ENCODE measurements at regions not wholly inside any gene's neighbourhood (a gene's known extent, or its start where the extent isn't known, plus 50 kb on each side); places are given as distances from the start of the nearest gene placed in this dataset.

GRCh38 chr18:22114526-22115321 lies 54.7 kb upstream of the GATA6 start (continued):
- TF ChIP-seq CTCF (IDR thresholded peaks at IDR 0.05 in 2 of 3, conservative IDR thresholded peaks at IDR 0.05 in 1 of 3; ENCODE audit: borderline replicate concordance in 1 of 3, insufficient read depth in 1 of 3, low read depth in 2 of 3, low read length in 2 of 3) (no peak), ZNF274 (IDR thresholded peaks at IDR 0.05; ENCODE audit: low read depth, low read length) (no peak), ZFX (IDR thresholded peaks at IDR 0.05) (no peak), EZH2phosphoT487 (IDR thresholded peaks at IDR 0.05; ENCODE audit: borderline replicate concordance) (no peak), CBX3 (IDR thresholded peaks at IDR 0.05; ENCODE audit: low read depth) (no peak), FOSL1 (IDR thresholded peaks at IDR 0.05; ENCODE audit: low read depth) (no peak), JUND (IDR thresholded peaks at IDR 0.05) (no peak)

- ATAC-seq, result no peak
- Histone ChIP-seq H3K9ac (ENCODE audit: low read length) (no peak overlapping the region), H2AFZ (ENCODE audit: low read depth, low read length, poor library complexity, severe bottlenecking) (no peak overlapping the region), H3K79me2 (ENCODE audit: insufficient read depth, low read length) (no peaks in the 10 kb centered on the region), H3K27ac (ENCODE audit: low read depth, low read length) (no peak overlapping the region), H3K9me3 (ENCODE audit: control insufficient read depth in 1 of 2, insufficient read depth in 1 of 2, low read depth in 1 of 2, low read length in 2 of 2) (no peaks in the 10 kb centered on the region), H3K9me2 (ENCODE audit: insufficient read depth) (no peaks in the 10 kb centered on the region), H3K4me1 (ENCODE audit: control insufficient read depth in 1 of 2, insufficient read depth in 2 of 2, low read length in 2 of 2) (peaks cover under 1 to 3% of the 10 kb centered on the region in 2 experiments; a peak in 3 of 4 replicates), H3K36me3 (ENCODE audit: control insufficient read depth in 1 of 2, insufficient read depth in 2 of 2, low read length in 2 of 2) (no peaks in the 10 kb centered on the region), H3K4me2 (ENCODE audit: low read length) (no peak overlapping the region), H3K4me3 (replicated peaks in 1 of 2; ENCODE audit: low read depth in 1 of 2, low read length in 2 of 2) (no peak overlapping the region), H3K27me3 (ENCODE audit: insufficient read depth, low read length) (no peaks in the 10 kb centered on the region), H4K20me1 (ENCODE audit: insufficient read depth) (no peaks in the 10 kb centered on the region)
- RAD21 ChIA-PET (ENCODE audit: low non-redundant PET in 1 of 2, low total read pairs in 2 of 2, uncharacterized antibody in 2 of 2, unreplicated experiment in 2 of 2), result no interaction called here
- no TSS peak for BruUV-seq (replicated peaks)
- POLR2A ChIA-PET, result interaction anchor here (0.7 kb wide), 1 partner anchor 27 kb away, joined by 3 read pairs; no protein-coding TSS in a partner anchor
- CTCF ChIA-PET, result no interaction called here
- intact Hi-C loops (cut with micrococcal nuclease), result no loop called here
- TF ChIP-seq EZH2phosphoT487 (IDR thresholded peaks at IDR 0.05; ENCODE audit: borderline replicate concordance), result no peak
- no peak for TF ChIP-seq SP1 (IDR thresholded peaks at IDR 0.05; ENCODE audit: low read depth)
- TF ChIP-seq POLR2A (IDR thresholded peaks at IDR 0.05; ENCODE audit: borderline replicate concordance, extremely low read depth, insufficient read depth, insufficient read length), result no peak
- no peak for TF ChIP-seq ZFX (IDR thresholded peaks at IDR 0.05)
- TF ChIP-seq SRF (IDR thresholded peaks at IDR 0.05; ENCODE audit: low read depth), result no peak
- no peak for TF ChIP-seq MAX (IDR thresholded peaks at IDR 0.05)
- no peak for TF ChIP-seq CEBPB (IDR thresholded peaks at IDR 0.05; ENCODE audit: low read depth)
- no peak for DNase-seq (ENCODE audit: low read depth, low spot score)
Observed at GRCh38 chr18:22115573-22115972, 53.8 kb upstream of the GATA6 start.

Data from HCT116 (cell line).